NOMO-1 treated with DMSO at 0.1 percent for 48 hours (cell line): ENCODE measurements at regions not wholly inside any gene's neighbourhood (a gene's known extent, or its start where the extent isn't known, plus 50 kb on each side); places are given as distances from the start of the nearest gene placed in this dataset.
A peak's percentile ranks its signal among the peaks of the same experiment; 100 is the strongest.

Experiments used
- DNase-seq: peaks from one replicate; lab custom pipeline; 2025; ENCODE audit not compliant: unreplicated experiment; lab: John Stamatoyannopoulos, UW

DNA sequence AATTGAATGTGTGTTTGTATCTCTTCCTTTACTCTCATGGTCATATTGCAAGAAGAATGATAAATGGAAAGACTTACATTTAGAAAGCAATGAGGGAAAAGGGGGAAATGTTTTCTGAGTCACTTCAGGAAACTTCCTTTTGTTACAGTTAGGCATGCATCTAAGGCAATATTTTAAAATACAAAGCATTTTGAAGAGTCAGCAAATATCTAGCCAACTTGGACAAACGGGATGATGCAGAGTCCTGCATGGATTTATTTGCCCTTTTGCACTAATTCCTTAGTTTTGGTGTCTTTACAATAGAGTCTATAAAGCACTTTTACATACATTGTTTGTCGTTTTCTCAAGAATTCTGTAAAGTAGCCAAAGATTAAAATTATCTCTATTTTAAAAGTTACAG is 286.2 kb upstream of the UBE2E2 start:
- no peak for DNase-seq

DNA sequence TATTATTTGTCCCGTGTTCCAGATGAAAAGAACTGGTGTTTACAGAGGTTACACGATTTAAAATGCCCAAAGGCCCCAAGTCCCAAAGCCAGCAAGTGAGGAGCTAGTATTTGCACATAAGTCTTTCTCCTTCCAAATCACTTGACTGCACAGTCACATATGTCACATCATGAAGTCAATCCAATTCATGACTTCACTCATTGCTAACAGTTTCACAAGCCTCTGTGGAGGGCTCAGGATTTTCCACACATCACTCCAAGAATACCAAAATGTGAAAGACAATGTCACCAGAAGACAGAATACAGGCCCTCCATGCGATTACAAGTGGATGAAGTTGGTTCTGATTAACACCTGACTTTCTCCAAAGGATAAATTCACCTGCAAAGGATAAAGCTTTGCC is 283.1 kb upstream of the UBE2E2 start:
- no peak for DNase-seq

GRCh38 chr3:22922317-22922716 is 280.8 kb upstream of the UBE2E2 start:
- peak; percentile 3 for DNase-seq

GRCh38 chr3:22923711-22924110 is 279.4 kb upstream of the UBE2E2 start:
- DNase-seq: no peak

DNA sequence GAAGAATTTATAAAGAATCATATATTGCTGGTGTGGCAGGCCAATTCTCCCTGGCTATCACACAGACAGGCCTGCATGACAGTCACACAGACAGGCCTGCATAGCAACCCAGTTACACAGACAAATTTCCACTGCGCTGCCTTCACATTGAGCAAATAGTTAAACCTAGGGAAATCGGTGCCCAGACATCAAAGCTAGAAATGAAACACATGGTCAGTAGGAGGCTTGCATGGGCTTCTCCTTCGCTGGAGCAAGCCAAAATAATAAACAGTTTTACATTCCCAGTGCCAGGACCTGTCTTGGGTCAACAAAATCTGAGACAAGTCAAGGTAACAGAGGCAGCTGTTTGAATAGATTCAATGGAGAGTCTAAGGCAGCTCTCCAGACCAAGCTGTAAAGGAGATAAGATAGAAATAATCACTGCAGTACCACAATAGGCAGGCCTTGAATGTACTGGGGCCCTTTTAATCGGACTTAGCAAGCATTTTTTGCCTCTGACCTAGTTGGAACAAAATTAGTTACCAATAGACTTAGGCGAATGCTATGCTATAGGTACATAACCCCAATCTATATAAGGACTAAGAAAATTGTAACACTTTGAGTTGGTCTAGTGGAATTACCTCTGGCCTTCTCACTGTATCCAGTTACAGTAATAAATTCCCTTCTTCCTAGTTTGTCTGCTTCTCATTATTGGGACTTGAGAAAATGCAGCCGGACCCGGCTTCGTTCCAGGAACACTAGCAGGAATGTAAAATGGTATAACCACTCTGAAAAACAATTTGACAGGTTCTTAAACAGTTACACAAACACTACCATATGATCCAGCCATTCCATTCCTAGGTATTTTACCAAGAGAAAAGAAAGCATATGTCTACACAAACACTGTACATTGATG is 274.7 kb upstream of the UBE2E2 start:
- no peak for DNase-seq

GRCh38 chr3:22933051-22933840 is 269.9 kb upstream of the UBE2E2 start:
- DNase-seq: no peak

DNA sequence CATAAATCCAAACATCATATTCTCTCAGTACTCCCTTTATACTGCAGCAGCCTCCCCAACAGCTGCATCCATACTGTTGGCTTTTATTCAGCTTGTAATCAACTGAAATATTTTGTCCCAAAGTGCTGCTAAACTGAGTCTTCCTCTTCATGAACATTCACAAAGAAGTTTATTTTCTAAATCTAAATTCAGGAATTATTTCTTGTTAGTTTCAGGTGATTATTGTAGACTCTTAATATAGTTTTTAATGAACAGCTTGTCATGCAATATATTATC is 269.3 kb upstream of the UBE2E2 start:
- DNase-seq: no peak

DNA sequence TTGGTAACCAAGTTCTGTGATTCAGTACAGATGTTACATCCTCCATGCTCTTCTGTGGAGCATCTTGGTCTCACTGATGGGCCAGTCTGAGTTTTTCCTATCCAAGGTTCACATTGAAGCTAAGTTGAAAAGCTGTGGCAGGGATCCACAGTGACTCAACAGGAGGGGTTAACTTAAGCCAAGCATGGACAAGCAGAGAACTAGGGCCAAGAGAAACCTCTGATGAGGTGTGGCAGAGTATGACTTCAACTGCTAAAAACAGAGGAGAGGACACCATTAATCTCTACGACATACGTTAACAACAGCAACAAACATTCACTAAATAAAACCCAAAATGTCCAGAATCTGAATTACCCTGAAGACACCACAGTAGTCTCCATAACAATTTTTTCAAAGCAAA is 268.1 kb upstream of the UBE2E2 start:
- DNase-seq: no peak

DNA sequence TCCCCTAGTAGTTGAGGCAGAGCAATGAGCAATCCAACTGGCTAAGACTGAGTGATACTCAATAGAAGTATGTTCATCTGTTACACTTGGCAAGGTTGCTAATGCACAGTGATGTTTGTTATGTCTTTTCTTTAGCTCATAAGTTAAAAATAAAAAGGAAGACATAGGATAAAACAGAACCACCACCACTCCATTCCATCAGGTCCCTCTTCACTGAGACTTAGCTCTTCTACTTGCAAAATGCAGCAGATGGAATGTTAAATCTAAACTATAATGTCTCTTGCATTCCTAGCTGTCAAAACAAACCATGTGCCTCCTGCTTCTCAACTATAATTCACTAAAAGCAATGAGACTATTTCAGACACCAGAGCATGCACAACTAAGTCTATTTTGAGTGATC is 265.6 kb upstream of the UBE2E2 start:
- DNase-seq: no peak

DNA sequence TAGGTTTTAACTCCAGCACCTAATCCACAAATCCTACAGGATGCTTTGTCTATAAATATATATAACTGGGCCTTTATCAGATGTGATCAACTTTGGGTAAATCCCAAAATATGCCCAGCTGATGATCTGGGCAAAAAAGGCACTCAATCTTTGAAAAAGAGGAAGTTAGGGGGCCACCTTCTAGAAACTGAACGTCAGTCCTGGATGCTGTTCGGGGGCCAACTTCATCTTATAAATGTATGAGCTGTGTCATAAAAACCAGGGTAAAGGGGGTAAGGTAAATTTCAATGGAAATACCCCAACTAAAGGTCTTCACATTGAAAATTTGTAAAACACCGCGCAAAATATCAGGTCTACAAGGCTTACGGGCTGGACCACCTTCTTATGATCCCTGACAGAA is 264.4 kb upstream of the UBE2E2 start:
- DNase-seq: peak; percentile 6

- no peak for DNase-seq
Observed at GRCh38 chr3:22939349-22939748, 263.8 kb upstream of the UBE2E2 start.

GRCh38 chr3:22940285-22940684 is 262.8 kb upstream of the UBE2E2 start:
- DNase-seq: no peak

DNA sequence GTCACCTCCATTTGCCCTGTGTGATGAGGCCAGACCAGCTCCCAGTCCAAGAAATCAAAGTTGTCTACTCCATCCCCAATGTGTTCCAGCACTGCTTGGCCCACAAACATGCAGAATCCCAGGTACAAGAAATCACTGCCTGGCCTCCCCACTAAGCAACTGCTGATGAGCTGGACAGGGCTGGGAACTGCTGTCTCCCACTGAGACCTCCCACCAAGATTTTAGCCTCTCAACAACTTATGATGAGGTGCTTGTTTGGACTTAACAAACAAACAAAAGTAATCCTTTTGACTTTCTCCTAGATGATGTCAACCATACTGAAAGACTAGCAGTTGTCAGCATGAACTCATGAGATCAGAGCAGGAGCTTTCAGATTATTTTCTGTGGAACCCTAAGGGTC is 260.1 kb upstream of the UBE2E2 start:
- DNase-seq: no peak

- no peak for DNase-seq
Observed at GRCh38 chr3:22947851-22948250, 255.3 kb upstream of the UBE2E2 start.

- DNase-seq: no peak
Observed at GRCh38 chr3:22951910-22952309, 251.2 kb upstream of the UBE2E2 start.

GRCh38 chr3:22952860-22953259 is 250.3 kb upstream of the UBE2E2 start:
- no peak for DNase-seq

DNA sequence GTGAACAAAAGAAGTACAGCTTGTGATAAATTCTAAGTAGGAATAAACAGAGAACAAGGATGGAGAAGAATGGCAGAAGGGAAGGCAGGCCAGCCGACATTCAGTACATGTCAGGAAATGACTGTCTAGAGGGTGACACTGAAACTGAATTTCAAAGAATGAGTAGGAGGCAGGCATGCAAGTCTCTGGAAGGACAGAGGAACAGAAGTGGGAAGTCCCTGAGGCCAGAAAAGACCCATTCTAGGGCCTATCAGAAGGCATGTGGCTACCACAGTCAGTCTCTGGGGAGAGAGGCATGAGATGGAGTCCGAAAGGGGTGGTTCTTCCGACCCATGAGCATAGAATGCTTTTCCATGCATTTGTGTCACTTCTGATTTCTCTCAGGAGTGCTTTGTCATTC is 243.5 kb upstream of the UBE2E2 start:
- DNase-seq: no peak

DNA sequence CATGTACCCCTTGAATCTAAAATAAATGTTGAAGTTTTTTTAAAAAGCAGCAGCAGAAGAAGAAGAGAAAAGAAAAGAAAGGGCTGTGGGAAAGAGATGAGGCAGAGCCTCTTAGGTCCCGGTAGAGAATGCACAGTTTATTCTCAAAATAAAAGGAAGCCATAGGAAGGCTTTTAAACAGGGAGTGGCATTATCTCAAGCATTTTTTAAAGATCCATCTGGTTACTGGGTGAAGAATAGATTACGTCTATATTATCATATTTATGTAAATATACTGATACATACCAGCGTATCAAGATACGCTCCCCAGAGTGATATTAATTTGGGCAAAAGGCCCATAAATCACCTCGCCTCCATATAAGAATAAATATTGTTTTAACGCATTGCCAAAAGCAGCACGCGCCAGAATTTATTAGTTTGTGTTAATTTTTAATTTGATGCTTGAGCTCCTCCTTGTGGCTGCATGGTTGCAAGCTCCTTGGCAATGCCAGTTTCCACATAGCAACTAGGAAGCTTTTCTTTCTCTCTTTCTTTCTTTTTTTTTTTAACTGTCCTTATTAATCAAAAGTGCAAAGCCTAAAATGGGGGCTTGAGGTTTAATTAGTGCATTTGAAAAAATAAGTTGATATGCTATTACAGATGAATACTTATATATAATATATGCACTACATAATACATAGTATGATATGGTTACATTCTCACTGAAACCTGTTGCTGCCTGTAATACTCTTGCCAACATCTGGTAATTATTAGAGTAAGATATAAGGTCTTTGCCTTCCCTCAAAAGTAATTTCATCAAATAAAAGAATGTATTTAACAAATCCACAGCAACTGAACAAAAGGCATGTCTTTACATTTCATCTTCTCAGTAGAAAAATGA is 242.8 kb upstream of the UBE2E2 start:
- peak; percentile 34 for DNase-seq

DNA sequence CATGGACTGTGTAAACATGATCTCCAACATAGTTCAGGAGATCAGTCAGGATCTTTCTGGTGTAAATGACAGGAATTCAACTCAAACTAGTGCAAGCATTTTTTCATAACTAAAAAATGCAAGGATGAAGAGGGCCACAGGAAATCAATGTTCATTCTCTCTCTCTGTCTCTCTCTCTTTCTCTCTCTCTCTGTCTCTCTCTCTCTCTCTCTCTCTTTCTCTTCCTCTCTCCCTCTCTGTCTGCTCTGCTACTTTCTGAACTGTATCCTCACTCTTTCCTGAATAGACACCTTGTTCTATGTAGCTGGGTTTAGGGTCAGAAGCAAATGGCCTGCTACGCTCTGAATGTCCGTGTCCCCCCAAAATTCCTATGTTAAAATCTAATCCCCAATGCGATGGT is 240.9 kb upstream of the UBE2E2 start:
- no peak for DNase-seq

DNA sequence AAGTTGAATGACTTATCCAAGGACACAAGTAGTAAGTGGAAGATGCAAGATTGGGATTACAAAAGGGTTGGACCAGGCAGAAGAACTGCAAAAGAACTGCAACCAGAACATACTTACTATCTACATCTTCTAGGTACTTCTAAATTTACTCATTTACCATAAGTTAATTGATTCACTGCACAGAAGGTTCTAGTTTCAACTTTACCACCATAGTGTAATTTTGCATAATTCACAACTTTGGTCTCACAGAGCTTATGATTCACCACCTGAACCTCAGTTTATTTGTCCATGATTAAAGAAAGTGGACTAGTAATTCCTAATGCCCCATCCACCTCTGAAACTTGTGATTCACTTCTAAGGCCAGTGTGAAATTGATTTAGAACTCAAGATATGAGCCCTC is 236.8 kb upstream of the UBE2E2 start:
- DNase-seq: no peak

- no peak for DNase-seq
Observed at GRCh38 chr3:22969276-22969675, 233.9 kb upstream of the UBE2E2 start.

DNA sequence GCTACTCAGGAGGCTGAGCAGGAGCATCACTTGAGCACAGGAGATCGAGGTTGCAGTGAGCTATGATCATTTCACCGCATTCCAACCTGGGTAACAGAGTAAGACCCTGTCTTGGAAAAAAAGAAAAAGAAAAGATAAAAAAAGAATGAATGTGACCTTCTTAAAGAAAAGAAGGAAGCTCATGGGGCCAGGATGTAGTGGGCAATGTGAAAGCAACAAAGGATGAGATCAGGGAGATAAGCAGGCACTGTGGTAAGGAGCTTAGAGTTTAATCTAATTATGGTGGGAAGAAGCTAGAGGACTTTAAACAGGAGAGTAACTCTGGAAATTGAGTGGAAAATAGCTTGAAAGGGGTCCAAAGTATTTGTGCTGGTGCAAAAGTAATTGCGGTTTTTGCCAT is 231.6 kb upstream of the UBE2E2 start:
- DNase-seq: no peak
